NCI-H82 treated with DMSO at 0.1 percent for 48 hours (cell line): ENCODE measurements at regions not wholly inside any gene's neighbourhood (a gene's known extent, or its start where the extent isn't known, plus 50 kb on each side); places are given as distances from the start of the nearest gene placed in this dataset.
A peak's percentile ranks its signal among the peaks of the same experiment; 100 is the strongest.
"Not testable (repeated sequence)": the region's sequence is repeated elsewhere in the genome, so short reads cannot be mapped to it uniquely, and the experiment has no call there.

Experiments
- DNase-seq: peaks from one replicate; lab custom pipeline; 2025; ENCODE audit not compliant: unreplicated experiment; lab: John Stamatoyannopoulos, UW

- DNase-seq: not testable (repeated sequence)
Measured at GRCh38 chr3:185306286-185306685, 52.4 kb upstream of the EHHADH start.

GRCh38 chr3:185306847-185307246 is 53.0 kb upstream of the EHHADH start:
- no peak for DNase-seq

DNA sequence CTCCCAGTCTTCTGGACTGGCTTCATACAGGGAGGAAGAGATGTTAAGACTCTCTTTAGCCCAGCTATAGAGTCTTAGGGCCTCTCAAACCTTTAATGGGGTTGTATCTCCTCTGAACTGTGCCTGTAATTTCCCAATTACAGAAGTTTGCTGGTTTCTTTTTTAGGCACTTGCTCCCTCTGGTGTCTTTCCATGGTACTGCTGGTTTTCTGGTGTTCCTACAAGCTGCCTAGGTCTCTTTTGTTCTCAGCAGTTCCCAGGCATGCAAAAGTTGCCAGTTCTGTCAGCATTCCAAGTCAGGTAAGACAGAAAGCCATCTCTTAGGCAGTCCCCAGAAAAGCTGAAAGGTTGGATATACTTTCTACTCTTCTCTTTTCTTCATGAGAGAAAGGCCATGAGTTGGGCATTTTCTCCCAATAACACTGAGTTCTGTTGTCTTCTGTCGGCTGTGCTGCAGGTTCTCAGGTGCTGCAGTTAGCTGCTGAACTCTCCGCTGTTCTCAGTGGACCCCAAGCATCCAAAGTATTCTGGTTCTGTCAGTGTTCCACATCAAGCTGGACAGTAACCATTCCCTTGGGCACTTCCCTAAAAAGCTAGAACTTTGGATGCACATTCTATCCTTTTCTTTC is 54.4 kb upstream of the EHHADH start:
- peak; percentile 51 for DNase-seq

DNA sequence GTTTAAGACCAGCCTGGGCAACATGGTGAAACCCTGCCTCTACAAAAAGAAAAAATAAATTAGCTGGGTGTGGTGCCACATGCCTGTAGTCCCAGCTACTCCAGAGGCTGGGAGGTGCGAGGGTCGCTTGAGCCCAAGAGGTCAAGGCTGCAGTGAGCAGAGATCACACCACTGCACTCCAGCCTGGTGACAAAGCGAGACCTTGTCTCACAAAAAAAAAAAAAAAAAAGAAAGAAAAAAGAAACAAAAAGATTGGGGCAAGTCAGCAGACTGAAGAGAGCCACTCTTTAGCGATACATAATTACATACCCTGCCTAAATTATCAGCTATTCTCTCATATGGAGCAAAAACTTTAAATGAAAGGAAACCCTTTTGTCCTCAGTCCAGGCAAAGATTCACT is 53.6 kb upstream of the MAP3K13 start:
- DNase-seq: no peak

DNA sequence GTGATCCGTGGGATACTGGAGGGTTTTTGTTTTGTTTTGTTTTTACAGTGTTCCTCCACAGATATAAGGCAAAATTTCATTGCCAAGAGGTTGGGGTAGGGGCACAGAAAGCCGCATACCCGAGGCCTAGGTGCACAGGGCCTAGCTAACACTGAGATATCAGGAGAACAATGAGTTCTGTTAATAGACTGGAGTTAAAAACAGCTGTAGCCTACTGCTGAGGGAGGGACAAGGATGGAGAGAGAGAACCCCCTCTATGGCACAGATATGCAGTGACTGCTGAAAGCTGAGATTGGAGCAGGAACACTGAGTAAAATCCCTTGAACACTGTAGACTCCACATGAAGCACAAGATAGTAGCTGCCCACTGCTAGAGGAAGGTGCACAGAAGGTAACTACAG is 53.1 kb upstream of the MAP3K13 start:
- DNase-seq: no peak

DNA sequence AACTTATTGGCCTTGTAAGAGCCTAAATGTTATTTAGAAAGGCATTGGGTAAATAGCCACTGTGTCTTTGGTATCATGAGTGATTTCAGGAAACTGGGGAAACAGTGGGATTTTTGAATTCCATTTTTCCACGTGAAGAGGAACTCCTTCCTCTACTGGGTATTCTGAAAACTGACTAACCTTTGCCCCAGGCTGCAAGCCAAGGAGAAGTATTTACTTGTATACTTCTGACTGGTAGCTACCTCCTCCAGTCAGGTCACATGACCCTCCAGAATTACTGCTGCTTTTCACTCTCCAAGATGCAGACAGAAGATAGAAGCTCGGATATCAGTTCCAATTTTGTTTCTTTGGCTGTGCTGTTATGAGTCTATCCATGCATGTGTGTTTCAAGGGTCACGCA is 50.9 kb upstream of the MAP3K13 start:
- DNase-seq: no peak
